ENCODE measurements at regions not wholly inside any gene's neighbourhood (a gene's known extent, or its start where the extent isn't known, plus 50 kb on each side); places are given as distances from the start of the nearest gene placed in this dataset.

DNA sequence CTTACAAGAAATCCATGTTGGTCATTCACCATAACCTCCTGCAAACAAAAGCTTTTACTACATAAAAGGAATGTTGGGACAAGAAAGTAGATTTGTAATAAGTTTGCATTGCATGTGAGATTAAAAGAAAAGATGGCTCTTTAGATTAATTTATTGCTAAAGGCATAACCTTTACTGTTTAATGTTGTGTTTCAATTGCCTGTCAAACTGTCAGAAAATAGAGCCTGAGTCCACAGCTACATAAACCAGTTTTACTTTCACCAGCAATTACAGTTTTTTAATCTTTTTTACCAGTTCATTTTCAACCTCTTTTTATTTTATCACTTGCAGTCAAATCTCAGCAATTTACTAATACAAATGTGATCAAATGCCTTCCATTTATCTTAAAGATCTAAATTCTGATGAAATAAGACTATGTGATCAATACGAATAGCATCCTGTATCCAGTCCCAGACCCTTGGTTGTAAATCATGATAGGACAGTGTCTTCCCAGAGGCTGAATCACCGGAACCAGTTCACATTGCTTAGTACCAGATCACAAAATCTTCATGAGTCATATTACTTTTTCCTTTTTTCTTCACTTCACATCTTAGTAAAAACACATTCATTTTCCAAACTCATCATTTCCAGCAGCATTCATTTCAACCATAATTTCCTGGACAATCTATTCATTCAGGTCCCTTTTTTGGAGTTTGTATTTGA is 95.4 kb upstream of the FRG1 start:
- TF ChIP-seq GATA2 (IDR thresholded peaks at IDR 0.05; ENCODE audit: low read depth, low read length) = no peak
- TF ChIP-seq GATA3 (IDR thresholded peaks at IDR 0.05; ENCODE audit: low read depth, low read length) = no peak

Data from SH-SY5Y (cell line).